GM18870 (cell line): ENCODE measurements at regions not wholly inside any gene's neighbourhood (a gene's known extent, or its start where the extent isn't known, plus 50 kb on each side); places are given as distances from the start of the nearest gene placed in this dataset.

Experiments used
- ATAC-seq: cut with Tn5 transposase; IDR thresholded peaks from one replicate; pipeline ENCODE4 v1.9.1; 2021; ENCODE audit warnings: moderate library complexity; ENCODE audit not compliant: unreplicated experiment

DNA sequence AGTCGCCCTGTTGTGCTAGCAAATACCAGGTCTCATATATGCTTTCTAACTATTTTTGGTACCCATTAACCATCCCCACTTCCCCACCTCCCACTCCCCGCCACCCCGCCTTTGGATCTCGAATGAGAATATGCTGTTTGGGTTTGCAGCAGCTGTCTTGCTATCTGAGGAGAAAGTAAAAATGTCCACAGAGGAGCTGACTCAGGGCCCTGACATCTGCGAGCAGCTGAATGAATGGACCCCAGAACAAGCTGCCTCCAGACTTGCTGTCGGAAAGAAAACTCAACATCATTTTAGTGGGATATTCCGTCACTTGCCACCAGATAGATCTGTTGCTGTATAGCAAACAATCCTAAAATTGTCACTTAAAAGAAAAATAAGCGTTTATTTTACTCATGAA, 103.7 kb downstream of the LINC00237 start:
- ATAC-seq: no peak

DNA sequence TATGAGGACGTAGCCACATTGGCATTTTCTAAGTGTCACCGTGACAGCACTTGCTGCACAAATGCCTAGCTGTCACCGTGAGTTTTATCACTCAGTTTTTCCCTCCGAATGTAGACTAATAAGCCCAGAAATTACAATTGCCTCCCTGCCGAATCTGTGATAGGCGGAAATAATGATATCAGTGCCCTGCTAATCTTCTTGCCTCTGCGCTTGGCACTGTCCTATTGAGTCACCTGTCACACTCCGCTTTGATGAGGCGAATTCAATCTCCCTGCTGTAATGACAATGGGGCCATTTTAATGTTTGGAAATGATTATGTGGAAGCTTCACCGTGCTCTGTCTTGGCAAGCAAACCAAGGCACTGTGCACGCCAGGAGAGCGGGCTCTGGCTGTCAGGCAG, 112.8 kb downstream of the LINC00237 start:
- no peak for ATAC-seq

DNA sequence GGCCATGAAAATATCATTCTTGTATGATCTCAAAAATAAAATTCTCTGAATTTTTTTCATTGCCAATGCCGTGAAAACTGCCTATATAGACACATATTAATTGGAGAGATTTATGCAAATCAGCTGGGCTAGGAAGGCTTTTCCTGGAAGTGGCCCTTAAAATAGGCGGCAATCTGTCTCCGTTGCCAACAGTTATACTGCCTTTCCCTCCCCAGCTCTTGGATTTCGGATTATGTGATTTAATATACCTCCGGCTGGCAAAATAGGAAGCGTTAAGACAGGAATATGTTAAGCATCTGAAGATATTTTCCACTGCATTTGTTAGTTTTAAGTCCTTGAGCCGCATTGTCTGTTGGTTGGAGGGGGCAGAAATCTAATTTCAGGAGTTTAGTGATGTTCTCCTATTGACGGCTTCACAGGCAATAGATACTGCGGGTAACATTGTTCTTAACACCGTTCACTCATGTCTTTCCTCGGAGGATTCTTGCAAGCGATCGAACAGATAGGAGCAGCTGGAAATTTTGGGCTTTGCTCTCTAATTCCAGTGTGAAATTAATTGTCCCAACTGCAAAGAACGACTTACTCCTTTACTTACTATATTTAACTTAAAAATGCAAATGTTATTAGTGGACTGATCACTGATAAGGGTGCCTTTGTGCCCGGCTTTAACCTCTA, 113.3 kb downstream of the LINC00237 start:
- no peak for ATAC-seq

- ATAC-seq: no peak
These were observed 113.9 kb downstream of the LINC00237 start for GRCh38 chr20:20992277-20992676.

GRCh38 chr20:20989081-20989480, 117.1 kb downstream of the LINC00237 start:
- ATAC-seq: no peak

DNA sequence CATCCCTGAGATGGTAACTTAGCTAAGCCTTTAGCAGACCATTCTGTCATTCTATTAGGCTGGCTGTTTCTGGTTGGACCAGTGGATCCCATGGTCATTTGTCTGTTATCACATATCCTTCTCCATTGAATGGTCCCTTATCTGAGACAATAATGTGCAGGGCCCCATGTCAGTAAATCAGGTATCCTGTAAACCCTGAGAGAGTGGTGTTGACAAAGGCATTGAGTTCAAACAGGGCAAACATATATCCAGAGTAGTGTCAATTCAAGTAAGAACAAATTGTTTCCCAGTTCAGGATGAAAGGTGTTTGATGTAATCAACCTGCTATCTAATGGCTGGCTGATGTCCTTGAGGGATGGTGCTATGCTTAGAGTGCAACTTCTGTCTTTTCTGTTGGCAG, 126.2 kb downstream of the LINC00237 start:
- no peak for ATAC-seq

GRCh38 chr20:20977786-20978185, 128.4 kb downstream of the LINC00237 start:
- no peak for ATAC-seq

- ATAC-seq: no peak
These were observed 133.7 kb downstream of the LINC00237 start for GRCh38 chr20:20972490-20972889.

DNA sequence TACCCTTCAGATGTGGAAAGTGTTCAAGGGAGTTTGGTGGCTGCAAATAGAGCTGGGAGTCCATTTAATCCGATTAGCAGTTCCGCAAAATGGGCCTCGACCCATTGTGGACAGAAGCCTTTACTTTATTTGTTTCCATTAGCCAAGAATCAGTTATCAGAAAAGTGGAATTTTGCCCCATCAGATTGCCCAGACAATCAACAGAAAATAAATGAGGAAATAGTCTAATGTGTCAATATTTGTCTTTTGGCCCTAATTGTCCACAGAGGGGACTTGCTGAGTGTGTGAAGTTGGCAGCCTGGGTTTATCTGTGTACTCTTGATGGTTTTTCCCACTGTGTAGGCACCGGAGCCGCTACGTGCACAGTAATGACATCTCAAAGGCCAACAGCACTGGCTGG, 134.3 kb downstream of the LINC00237 start:
- no peak for ATAC-seq

- no peak for ATAC-seq
These were observed 135.3 kb downstream of the LINC00237 start for GRCh38 chr20:20970841-20971240.

GRCh38 chr20:20969701-20970280, 136.4 kb downstream of the LINC00237 start:
- ATAC-seq: no peak

- ATAC-seq: no peak
These were observed 138.5 kb downstream of the LINC00237 start for GRCh38 chr20:20967564-20968184.

- ATAC-seq: no peak
These were observed 140.0 kb downstream of the LINC00237 start for GRCh38 chr20:20966171-20966570.

- ATAC-seq: no peak
These were observed 147.0 kb downstream of the LINC00237 start for GRCh38 chr20:20959031-20959755.

GRCh38 chr20:20956513-20956931, 149.6 kb downstream of the LINC00237 start:
- no peak for ATAC-seq

- ATAC-seq: no peak
These were observed 150.3 kb downstream of the LINC00237 start for GRCh38 chr20:20955892-20956291.

- ATAC-seq: no peak
These were observed 152.2 kb downstream of the LINC00237 start for GRCh38 chr20:20953738-20954618.

GRCh38 chr20:20950620-20951019, 155.5 kb downstream of the LINC00237 start:
- ATAC-seq: no peak

- ATAC-seq: no peak
These were observed 159.9 kb downstream of the LINC00237 start for GRCh38 chr20:20946122-20946759.

DNA sequence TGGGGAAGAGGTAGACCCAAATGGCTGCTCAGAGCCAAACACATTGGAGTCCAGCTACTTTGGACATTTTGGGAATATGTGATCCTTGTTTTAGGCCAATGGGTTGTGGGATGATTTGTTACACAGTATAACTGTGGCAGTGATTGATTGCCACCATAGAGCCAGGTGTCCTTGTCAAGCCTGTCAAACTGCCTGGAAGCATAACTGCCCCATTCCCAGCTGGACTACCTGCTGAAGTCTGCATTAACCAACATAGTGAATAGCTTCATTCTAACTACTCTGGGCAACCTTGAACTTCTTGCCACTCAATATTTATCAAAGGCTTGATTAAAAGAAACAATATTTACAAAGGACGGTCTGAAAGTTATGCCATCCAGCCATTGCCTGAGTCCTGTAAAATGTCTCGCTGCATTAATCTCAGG, 164.7 kb downstream of the LINC00237 start:
- ATAC-seq: no peak
